Activated CD4-positive, CD25-positive, alpha-beta regulatory T cell treated with anti-CD3 and anti-CD28 coated beads, Interleukin-2, amount 50 U/mL, for 16 hours (primary cell): ENCODE measurements at regions not wholly inside any gene's neighbourhood (a gene's known extent, or its start where the extent isn't known, plus 50 kb on each side); places are given as distances from the start of the nearest gene placed in this dataset.
"Not testable (repeated sequence)": the region's sequence is repeated elsewhere in the genome, so short reads cannot be mapped to it uniquely, and the experiment has no call there.

ENCODE experiments used
- DNase-seq: peaks from one replicate; pipeline ENCODE4 v3.0.0-alpha.2; 2020; ENCODE audit warnings: low read depth, low spot score

DNA sequence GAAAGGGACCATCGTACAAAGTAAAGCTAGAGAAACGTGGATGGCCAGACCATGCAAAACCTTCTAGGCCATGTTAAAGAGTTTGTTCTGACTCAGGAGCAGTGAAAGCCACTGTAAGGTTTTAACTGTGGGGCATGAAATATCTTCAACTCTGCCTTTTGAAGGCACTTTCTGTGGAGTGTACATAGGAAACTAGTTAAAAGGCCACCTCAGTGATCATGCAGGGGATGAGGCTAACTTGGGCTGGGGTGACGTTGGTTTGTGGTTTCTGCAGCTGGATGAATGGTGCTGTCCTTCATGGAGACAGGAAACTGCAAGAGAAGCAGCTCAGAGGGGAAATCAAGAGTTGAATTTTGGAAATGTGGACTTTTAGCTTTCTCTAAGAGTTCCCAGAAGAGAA, 190.7 kb downstream of the CDCA7 start:
- no peak for DNase-seq

DNA sequence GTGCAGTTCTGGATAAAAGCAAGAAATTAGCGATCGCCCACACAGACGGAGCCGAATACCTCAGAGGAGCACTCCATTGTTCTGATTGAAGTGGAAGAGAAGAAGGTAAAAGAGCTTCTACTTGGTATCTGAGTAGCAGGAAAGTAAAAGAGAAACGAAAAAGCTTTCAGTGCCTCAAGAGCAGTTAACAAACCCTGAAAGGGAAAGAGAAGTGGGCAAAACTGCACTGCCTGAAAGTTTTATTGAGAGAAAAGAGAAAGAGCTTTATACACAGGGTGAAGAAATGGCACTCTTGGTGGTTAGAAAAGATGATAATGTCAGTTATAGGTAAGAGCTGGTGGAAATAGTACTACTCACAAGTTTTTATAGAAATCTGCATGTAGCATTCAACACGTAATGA, 192.8 kb downstream of the CDCA7 start:
- DNase-seq = no peak

DNA sequence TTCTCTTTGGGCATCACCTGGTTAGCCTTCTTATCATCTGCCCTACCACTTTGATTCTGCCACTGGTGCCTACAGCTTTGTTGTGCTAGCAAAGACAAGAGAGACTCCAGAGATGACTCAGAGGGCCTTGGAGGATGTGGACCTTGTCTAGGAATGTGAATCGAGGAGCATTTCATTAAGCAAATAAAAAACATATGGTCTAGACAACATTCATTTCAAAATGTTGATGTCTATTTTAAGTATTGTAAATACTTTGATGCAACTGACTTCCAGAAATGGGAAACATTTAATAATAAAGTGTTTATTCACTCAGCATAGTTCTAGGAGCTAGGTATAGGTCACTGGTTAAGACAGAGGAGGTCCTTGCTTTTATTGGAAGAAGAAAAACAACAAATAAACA, 195.5 kb downstream of the CDCA7 start:
- no peak for DNase-seq

DNA sequence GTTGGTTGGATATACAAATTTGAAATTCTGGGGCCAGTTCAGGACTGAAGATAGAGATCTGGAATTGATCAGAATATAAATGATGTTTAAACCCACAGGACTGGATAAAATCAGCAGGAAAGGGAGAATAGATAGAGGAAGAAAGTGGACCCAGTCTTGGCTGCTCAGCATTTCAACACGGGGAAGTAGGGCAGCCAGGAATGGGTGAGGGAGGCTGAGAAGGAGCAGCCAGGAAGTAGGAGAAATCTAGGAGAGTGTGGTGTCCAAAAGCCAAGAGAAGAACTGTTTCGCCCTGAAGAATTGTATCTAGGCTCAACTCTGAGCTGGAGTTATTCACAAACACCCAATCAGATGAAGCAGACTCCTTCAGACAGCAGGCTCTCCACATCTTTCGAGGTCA, 197.9 kb downstream of the CDCA7 start:
- no peak for DNase-seq

DNA sequence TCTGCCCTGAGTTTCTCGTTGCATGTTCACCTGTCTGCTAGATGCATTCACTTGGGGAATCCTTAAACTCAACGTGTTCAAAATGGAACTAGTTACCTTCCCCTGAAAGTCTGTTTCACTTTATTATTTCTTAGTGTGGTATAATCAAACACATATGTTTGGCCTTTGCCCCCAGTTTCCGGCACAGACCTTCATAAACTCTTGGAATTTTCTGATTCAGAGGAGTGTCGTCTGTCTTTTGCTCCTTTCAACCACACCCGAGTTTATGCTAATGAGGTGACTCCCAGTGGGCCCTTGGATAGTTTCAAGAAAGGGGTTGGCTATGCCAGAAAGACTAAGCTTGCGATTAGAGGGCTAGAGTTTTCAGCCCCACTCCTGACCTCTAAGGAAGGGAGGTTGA, 198.9 kb downstream of the CDCA7 start:
- no peak for DNase-seq

DNA sequence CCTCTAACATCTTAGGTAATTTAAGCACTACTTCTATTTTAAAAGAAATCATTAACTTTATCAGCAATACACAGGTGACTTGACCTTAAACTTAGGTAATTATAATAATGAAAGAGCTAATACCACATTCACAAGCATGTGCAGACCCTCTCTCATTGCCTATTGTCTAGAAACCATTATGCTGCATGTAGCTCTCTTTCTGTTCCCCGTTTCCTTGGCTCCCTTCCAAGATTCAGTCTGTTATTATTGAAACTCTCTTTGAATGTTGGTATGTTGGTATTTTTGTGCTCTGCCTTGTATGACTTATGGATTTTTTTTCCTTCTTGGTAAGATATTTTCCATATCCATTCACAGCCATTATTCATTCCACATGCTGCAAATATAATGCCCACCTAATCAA, 201.2 kb downstream of the CDCA7 start:
- DNase-seq = no peak

DNA sequence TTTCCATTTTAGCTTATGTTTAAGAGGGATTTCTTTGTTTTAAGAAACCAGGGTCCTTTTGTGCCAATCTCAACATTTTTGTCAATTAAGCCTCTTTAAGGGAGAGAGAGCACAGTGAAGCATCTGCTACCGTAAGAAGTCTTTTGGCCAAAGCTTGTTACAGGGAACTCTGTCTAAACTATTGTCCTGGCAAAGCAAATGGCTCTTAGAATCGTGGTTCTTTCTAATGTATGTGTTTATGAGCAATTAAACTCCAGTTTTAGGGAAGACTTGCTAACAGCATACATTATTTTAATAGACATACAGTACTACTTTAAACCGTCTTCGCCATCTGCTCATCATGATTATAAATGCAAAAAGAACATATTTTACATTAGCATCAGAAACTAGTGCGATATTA, 202.1 kb downstream of the CDCA7 start:
- DNase-seq = no peak

DNA sequence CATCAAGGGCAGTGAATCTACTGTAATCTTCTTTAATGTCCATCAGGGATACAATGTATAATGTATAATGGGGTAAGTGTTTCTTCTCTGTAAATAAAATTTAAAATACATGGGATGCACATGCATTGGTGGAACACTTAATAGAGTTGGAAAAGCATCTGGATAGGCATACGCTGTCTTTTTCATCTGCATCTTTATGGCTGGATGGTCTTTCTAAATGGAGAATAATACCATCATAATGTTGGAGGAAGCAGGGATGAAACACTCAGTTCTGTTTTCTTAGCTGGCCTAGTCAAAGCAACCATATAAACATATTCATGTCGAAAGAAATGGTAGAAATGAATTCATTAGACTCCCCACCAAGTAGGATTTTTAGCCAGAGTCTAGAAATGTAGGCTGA, 202.8 kb downstream of the CDCA7 start:
- DNase-seq = no peak

DNA sequence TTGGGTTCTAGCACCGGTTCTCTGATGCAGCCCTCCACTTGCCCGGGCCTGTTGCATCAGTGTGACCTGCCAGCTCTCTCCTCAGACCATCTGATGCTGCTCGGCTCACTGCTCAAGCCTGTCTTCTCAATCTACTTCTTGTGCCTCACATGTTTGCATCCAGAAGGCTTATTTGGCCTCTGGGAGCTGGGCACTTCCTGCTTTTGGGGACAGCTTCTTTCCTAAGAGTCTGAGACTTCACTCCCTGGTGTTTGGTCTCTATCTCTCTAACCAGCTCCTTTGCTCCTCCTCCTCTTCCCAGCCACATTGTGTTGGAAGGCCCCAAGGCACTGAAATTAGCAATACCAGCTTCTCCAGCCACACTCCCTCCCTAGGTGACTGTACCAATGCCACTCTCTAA, 212.8 kb downstream of the CDCA7 start:
- DNase-seq = no peak

DNA sequence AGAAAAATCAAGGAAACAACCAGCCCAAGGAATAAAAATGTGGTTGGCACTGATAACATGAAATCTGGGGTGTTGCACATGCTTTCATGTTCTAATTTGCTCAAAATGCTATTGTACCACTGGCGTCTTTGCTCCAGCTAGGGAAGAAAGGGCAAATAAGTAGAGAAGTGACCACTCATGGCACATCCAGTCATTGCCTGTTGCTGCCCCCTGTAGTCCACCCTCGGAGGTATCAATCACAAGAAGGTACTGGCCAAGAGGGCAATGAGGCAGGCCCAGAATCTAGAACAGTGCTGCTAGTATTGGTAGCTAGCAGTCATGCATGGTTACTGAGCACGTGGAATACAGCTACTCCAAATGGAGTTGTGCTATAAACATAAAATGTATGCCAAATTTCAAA, 213.4 kb downstream of the CDCA7 start:
- no peak for DNase-seq

DNA sequence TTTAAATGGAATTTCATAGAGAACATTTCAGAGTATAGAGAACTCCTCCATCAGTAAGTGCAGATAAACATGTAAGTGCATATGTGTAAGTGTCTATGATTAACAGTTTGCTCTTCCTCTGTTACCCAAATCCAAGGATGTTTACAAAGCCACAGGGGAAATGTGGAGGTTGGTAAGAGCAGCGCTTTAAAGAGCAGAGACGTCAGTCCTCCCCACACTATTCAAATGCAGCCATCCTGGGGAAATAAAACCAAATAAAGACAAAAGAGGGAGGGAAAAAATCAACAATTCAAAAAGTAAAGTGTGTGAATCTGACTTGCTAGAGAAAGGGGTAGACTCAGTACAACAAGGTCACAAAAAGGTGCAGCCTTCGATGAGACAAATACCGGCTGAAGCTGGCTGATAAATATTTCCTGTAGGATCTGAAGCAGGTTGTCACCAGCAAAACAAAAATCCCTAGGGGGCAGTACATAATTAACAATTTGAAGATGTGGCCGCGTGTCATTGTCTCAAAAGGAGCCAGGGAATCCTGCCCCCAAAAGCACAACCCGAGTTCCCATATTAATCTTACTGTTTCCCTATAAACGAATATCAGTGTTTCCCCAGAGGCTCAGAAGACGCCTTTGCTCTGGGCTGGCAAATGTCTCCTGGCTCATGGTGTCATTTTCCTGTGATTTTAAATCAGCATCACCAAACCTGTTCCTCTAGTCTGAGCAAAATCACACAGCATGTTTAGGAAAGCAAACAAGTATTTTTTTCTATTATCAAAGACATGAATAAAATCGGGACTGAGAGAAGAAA, 216.5 kb downstream of the CDCA7 start:
- DNase-seq = no peak

DNA sequence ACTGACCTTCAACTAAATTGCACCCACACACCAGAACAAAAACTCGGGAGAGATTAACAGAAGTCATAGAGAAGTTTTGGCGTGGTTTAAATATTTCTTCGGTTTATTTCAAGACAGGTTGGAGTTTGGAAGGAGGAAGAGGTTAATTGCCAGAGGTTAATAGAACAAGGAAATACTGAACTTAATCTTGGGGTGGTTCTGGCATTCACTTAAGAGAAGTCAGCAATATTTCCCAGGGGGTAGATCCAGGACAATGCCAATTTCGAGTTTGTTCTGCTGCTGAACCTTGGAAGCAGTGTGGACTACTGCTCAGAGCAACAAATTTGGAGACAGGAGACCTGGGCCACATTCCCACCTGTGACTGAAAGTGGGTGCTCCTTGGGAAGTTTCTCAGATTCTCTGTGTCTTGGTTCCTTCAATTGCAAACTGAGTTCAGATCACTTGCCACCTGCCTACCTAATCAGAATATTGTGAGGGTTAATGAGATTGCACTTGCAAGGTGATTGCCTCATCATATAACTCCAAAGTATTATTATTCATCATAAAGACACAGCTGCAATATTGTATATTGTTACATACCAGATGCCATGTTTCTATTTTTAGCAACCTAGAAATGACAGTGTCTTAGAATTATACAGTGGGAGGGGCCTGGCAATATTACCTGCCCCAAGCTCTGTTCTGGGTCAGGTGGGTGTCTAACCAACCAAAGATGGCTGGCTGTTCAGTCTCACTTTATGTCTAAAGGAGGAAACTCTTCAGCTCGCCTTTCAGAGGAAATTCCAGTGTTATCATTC, 217.4 kb downstream of the CDCA7 start:
- DNase-seq = no peak

DNA sequence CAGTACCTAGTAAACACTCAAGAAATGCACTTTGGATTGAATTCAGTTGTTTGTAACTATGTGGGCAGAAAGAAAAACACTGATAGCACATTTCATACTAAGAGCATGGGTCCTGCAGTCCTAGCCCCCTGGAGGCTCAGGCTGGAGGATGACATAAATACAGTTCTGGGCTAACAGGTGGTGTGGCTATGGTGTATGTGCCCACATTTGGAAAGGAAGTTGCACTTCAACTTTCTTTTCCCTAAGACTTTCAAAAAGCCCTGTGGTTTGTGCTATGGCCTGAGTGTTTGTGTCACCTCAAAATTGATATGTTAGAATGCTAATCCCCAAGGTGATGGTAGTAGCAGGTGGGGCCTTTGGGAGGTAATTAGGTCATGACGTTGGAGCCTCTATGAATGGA, 218.2 kb downstream of the CDCA7 start:
- no peak for DNase-seq

DNA sequence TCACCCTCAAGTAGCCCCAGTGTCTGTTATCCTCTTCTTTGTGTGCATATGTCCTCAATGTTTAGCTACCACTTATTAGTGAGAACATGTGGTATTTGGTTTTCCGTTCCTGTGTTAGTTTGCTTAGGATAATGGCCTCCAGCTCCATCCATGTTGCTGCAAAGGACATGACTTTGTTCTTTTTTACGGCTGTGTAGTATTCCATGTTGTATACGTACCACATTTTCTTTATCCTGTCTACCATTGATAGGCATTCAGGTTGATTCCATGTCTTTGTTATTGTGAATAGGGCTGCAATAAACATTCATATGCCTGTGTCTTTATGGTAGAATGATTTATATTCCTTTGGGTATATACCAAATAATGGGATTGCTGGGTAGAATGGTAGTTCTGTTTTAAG, 219.1 kb downstream of the CDCA7 start:
- DNase-seq = not testable (repeated sequence)

DNA sequence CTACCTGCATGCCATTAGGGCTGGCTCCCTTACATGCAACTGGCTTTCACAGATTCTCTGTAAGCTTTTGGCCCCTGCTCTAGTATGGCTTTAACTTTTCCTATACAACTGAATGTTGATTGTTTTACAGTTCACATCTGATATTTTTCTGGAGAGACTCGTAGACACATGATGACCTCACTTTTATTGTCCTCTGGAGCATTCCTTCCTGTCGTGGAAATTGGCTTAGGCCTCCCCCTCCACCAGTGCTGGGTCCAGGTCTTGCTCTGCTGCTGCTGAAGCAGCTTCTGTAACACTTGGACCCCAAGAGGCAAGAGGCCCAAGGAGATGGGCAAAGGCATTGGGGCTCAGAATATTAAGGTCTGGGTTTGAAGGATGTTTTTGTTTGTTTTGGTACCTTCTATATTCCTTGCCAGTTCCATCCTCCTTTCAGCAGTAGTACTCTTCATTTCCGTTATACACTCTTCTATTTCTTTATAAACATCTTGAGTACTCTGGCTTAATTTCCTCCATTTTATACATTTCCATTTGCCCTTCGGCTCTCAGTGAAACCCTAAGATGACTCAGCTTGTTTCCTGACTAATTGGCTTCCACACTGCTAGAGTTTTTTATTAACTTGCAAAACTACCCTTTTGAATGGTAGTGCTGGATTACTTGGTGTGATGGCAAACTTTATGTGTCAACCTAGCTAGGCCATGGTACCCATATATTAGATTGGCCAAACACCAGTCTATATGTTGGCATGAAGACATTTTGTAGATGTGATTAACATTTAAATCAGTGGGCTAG, 219.8 kb downstream of the CDCA7 start:
- DNase-seq = no peak

DNA sequence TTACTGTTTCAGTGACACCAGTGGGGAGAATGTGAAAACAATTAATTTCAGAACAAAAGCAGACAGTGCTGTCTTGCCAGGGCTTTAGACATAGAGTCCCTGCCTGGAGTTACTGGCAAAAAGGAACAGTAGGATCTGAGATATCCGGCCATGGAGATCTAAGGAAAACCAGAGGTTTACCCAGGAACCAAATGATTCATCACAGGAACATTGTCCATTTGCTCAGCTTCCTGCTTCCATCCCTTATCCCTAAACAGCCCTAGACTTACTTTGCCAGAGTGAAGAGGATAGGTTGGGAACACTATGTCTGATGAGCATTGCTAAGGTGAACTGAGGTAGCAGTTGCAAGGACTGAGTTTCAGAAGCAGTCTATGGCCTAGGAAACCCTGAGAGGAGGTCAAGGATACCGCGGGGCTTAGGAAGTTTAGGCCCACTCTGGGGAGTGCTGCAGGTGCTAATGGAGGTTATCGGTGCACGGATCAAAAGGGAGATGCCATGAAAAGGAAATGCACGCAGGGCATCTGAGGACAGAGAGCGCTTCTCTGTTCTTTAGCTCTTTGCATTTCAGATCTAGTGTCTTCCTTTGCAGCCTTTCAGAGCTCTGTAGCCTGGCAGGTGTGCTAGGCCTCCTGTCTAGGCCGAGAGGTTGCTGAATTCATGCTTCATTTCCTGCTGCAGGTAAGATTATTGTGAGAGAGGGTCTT, 223.9 kb downstream of the CDCA7 start:
- no peak for DNase-seq

DNA sequence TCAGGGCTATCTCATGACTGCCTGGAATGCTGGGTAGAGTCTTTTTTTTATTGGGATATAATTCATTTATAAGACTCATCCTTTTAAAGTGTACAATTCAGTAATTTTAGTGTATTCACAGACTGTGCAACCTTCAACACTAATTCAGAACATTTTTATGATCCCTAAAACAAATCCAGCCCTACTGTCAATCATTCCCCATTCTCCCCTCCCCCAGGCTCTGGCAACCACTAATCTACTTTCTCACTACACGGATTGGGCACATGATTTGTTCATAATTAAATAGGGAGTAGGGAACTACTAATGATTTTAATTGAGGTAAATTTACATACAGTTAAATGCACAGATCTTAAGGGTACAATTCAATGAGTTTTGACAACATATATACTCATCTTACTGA, 225.7 kb downstream of the CDCA7 start:
- no peak for DNase-seq

DNA sequence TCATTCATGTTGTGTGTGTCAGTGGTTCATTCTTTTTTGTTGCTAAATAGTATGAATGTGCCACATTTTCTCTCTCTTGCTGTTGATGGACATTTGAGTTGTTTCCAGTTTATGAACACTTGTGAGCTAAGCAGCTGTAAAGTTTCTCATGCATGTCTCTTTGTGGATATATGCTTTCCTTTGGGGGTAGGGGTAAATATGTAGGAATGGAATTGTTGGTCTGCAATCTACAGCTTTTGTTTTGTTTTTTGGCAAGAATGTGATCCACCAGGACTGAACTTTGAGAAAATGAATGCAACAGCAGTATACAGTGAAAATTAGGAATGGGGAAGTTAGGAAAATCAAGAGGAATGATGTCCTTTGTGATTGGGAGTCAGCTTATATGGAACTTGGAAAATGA, 226.3 kb downstream of the CDCA7 start:
- no peak for DNase-seq

DNA sequence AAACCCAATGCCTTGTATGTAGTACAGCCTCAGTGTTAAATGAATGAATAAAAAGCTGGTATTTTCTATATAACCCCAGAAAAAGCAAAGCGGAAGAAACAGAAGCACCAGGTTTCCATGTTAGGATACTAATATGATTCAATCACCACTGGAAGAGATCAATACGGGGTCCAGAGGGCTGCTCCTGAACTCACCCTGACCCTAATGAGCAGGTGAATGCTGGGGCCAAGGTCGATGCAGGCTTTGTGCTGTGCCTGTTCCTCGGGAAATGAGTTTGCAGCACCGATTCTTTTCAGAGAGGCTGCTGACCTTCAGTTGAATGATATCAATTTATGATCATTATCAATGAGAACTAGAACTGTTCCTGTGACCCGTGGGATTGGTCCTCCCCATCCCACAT, 228.5 kb downstream of the CDCA7 start:
- no peak for DNase-seq

DNA sequence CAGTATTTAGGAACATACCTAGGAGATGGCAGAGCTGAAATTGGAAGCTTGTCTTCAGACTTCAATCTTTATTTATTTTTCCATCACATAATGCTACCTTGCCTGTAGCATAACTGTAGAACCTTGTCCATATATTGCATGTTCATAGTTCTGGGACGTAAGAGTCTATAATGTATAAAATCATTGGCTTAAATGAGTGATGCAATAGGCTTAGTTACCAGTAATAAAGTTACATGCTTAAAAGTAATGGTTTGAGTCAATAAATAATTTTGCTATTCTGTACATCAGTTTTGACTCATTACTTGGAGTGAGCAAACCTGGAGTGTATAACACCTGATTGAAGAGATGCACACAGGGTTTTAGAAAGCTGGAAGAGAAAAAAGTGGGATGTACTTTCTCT, 229.3 kb downstream of the CDCA7 start:
- DNase-seq = no peak

DNA sequence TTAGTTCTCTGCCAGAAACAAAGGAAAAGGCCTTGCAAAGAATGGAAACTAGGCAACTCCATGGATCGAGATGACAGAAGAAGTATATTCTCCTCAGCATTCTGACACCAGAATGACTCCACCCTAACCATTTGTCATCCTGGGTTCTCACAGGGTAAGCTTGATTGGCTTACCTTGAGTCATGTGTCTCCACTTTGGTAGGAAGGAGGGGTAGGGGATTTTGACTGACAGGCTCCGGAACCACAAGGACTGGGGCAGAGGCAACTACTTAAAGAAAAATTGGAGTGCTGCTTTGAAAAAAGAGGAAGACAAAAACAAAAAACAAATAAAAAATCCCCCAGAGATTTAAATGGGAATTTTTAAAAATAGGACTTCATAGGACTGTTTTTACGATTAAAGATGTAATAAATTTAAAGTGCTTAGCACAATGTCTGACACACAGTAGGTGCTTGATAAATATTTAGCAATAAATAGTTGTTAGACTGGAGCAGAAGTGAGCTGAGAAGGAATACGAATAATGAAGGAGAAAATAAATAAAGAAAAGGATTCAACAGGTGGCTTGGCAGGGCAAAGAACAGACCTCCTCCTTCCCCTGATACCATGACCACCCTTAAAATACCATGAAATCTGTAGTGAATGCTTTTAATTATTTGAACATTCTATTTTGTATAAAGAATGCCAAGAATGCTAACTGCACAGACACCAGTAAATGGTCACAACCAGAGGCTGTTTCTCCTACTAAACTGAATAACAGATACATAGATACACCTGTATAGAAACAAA, 230.2 kb downstream of the CDCA7 start:
- no peak for DNase-seq
